ENCODE measurements at regions not wholly inside any gene's neighbourhood (a gene's known extent, or its start where the extent isn't known, plus 50 kb on each side); places are given as distances from the start of the nearest gene placed in this dataset.
"Not testable (repeated sequence)": the region's sequence is repeated elsewhere in the genome, so short reads cannot be mapped to it uniquely, and the experiment has no call there.

- H3K4me3 Mint-ChIP-seq: no peak overlapping the region
- no peak for ATAC-seq
- no peaks in the 10 kb centered on the region for H3K36me3 Mint-ChIP-seq (ENCODE audit: low read depth)
- DNase-seq: no peak
- H3K27ac Mint-ChIP-seq: no peak overlapping the region
- H3K9me3 Mint-ChIP-seq (ENCODE audit: insufficient read depth): no peaks in the 10 kb centered on the region
- ChIA-PET CTCF (no interaction called here), POLR2A (no interaction called here)
- no peaks in the 10 kb centered on the region for H3K4me1 Mint-ChIP-seq (ENCODE audit: low read depth)
- no peaks in the 10 kb centered on the region for H3K27me3 Mint-ChIP-seq (ENCODE audit: low read depth)
Measured at GRCh38 chr4:30537456-30537855, 182.7 kb upstream of the PCDH7 start.

GRCh38 chr4:30538794-30539193 is 181.4 kb upstream of the PCDH7 start:
- H3K4me1 Mint-ChIP-seq (ENCODE audit: low read depth): no peaks in the 10 kb centered on the region
- no peak for DNase-seq
- ATAC-seq: no peak
- H3K4me3 Mint-ChIP-seq: no peak overlapping the region
- no peaks in the 10 kb centered on the region for H3K9me3 Mint-ChIP-seq (ENCODE audit: insufficient read depth)
- H3K36me3 Mint-ChIP-seq (ENCODE audit: low read depth): no peaks in the 10 kb centered on the region
- no peaks in the 10 kb centered on the region for H3K27me3 Mint-ChIP-seq (ENCODE audit: low read depth)
- ChIA-PET CTCF (no interaction called here), POLR2A (no interaction called here)
- no peak overlapping the region for H3K27ac Mint-ChIP-seq

- Mint-ChIP-seq H3K27me3 (ENCODE audit: low read depth) (no peaks in the 10 kb centered on the region), H3K4me1 (ENCODE audit: low read depth) (no peaks in the 10 kb centered on the region), H3K36me3 (ENCODE audit: low read depth) (no peaks in the 10 kb centered on the region), H3K27ac (no peak overlapping the region), H3K9me3 (ENCODE audit: insufficient read depth) (no peaks in the 10 kb centered on the region), H3K4me3 (no peak overlapping the region)
- CTCF ChIA-PET: no interaction called here
- POLR2A ChIA-PET: no interaction called here
- no peak for DNase-seq
- no peak for ATAC-seq
Measured at GRCh38 chr4:30543057-30543456, 177.1 kb upstream of the PCDH7 start.

GRCh38 chr4:30553151-30553550 is 167.0 kb upstream of the PCDH7 start:
- no peak for ATAC-seq
- ChIA-PET CTCF (no interaction called here), POLR2A (interaction anchor here (0.6 kb wide), 1 partner anchor 353 kb away, joined by 3 read pairs; no protein-coding TSS in a partner anchor)
- no peaks in the 10 kb centered on the region for H3K9me3 Mint-ChIP-seq (ENCODE audit: insufficient read depth)
- no peak overlapping the region for H3K27ac Mint-ChIP-seq
- no peak overlapping the region for H3K4me3 Mint-ChIP-seq
- no peaks in the 10 kb centered on the region for H3K4me1 Mint-ChIP-seq (ENCODE audit: low read depth)
- no peaks in the 10 kb centered on the region for H3K27me3 Mint-ChIP-seq (ENCODE audit: low read depth)
- no peak for DNase-seq
- H3K36me3 Mint-ChIP-seq (ENCODE audit: low read depth): no peaks in the 10 kb centered on the region

- ChIA-PET POLR2A (interaction anchor here (0.6 kb wide), 1 partner anchor 352 kb away, joined by 3 read pairs; no protein-coding TSS in a partner anchor), CTCF (no interaction called here)
- H3K4me1 Mint-ChIP-seq (ENCODE audit: low read depth): no peaks in the 10 kb centered on the region
- H3K4me3 Mint-ChIP-seq: no peak overlapping the region
- no peaks in the 10 kb centered on the region for H3K36me3 Mint-ChIP-seq (ENCODE audit: low read depth)
- H3K27me3 Mint-ChIP-seq (ENCODE audit: low read depth): no peaks in the 10 kb centered on the region
- DNase-seq (no peak), ATAC-seq (no peak)
- H3K27ac Mint-ChIP-seq: no peak overlapping the region
- H3K9me3 Mint-ChIP-seq (ENCODE audit: insufficient read depth): no peaks in the 10 kb centered on the region
Measured at GRCh38 chr4:30553706-30554105, 166.5 kb upstream of the PCDH7 start.

- Mint-ChIP-seq H3K27me3 (ENCODE audit: low read depth) (no peaks in the 10 kb centered on the region), H3K9me3 (ENCODE audit: insufficient read depth) (peaks cover 4% of the 10 kb centered on the region), H3K4me1 (ENCODE audit: low read depth) (no peaks in the 10 kb centered on the region), H3K4me3 (no peak overlapping the region), H3K36me3 (ENCODE audit: low read depth) (no peaks in the 10 kb centered on the region), H3K27ac (no peak overlapping the region)
- ATAC-seq (no peak), DNase-seq (no peak)
- ChIA-PET CTCF (no interaction called here), POLR2A (no interaction called here)
Measured at GRCh38 chr4:30555775-30556174, 164.4 kb upstream of the PCDH7 start.

GRCh38 chr4:30559481-30559880 is 160.7 kb upstream of the PCDH7 start:
- Mint-ChIP-seq H3K36me3 (ENCODE audit: low read depth) (no peaks in the 10 kb centered on the region), H3K27ac (no peak overlapping the region), H3K9me3 (ENCODE audit: insufficient read depth) (peaks cover 4% of the 10 kb centered on the region), H3K4me1 (ENCODE audit: low read depth) (no peaks in the 10 kb centered on the region), H3K27me3 (ENCODE audit: low read depth) (no peaks in the 10 kb centered on the region), H3K4me3 (no peak overlapping the region)
- ChIA-PET POLR2A (no interaction called here), CTCF (no interaction called here)
- no peak for DNase-seq
- ATAC-seq: no peak

GRCh38 chr4:30586850-30587249 is 133.3 kb upstream of the PCDH7 start:
- Mint-ChIP-seq H3K27ac (no peak overlapping the region), H3K9me3 (ENCODE audit: insufficient read depth) (peaks cover 6% of the 10 kb centered on the region), H3K36me3 (ENCODE audit: low read depth) (no peaks in the 10 kb centered on the region), H3K4me3 (no peak overlapping the region), H3K27me3 (ENCODE audit: low read depth) (no peaks in the 10 kb centered on the region), H3K4me1 (ENCODE audit: low read depth) (no peaks in the 10 kb centered on the region)
- no peak for ATAC-seq
- ChIA-PET CTCF (no interaction called here), POLR2A (no interaction called here)
- no peak for DNase-seq

GRCh38 chr4:30589669-30590068 is 130.5 kb upstream of the PCDH7 start:
- H3K9me3 Mint-ChIP-seq (ENCODE audit: insufficient read depth); DNase-seq; H3K27me3 Mint-ChIP-seq (ENCODE audit: low read depth); POLR2A ChIA-PET; H3K36me3 Mint-ChIP-seq (ENCODE audit: low read depth); H3K4me3 Mint-ChIP-seq; ATAC-seq; H3K4me1 Mint-ChIP-seq (ENCODE audit: low read depth); CTCF ChIA-PET; H3K27ac Mint-ChIP-seq: not testable (repeated sequence)

GRCh38 chr4:30600246-30601017 is 119.7 kb upstream of the PCDH7 start:
- H3K36me3 Mint-ChIP-seq (ENCODE audit: low read depth): no peaks in the 10 kb centered on the region
- H3K27me3 Mint-ChIP-seq (ENCODE audit: low read depth): no peaks in the 10 kb centered on the region
- H3K9me3 Mint-ChIP-seq (ENCODE audit: insufficient read depth): peaks cover 10% of the 10 kb centered on the region
- no peak for DNase-seq
- H3K4me3 Mint-ChIP-seq: no peak overlapping the region
- no peak overlapping the region for H3K27ac Mint-ChIP-seq
- ChIA-PET CTCF (no interaction called here), POLR2A (no interaction called here)
- ATAC-seq: no peak
- no peaks in the 10 kb centered on the region for H3K4me1 Mint-ChIP-seq (ENCODE audit: low read depth)

- POLR2A ChIA-PET: no interaction called here
- Mint-ChIP-seq H3K9me3 (ENCODE audit: insufficient read depth) (peaks cover 10% of the 10 kb centered on the region), H3K27me3 (ENCODE audit: low read depth) (no peaks in the 10 kb centered on the region), H3K36me3 (ENCODE audit: low read depth) (no peaks in the 10 kb centered on the region), H3K4me3 (no peak overlapping the region), H3K27ac (no peak overlapping the region), H3K4me1 (ENCODE audit: low read depth) (no peaks in the 10 kb centered on the region)
- no peak for ATAC-seq
- CTCF ChIA-PET: no interaction called here
- DNase-seq: no peak
Measured at GRCh38 chr4:30601070-30601865, 118.9 kb upstream of the PCDH7 start.

- Mint-ChIP-seq H3K9me3 (ENCODE audit: insufficient read depth) (peaks cover 13% of the 10 kb centered on the region), H3K27ac (no peak overlapping the region), H3K4me1 (ENCODE audit: low read depth) (no peaks in the 10 kb centered on the region), H3K4me3 (no peak overlapping the region), H3K36me3 (ENCODE audit: low read depth) (no peaks in the 10 kb centered on the region), H3K27me3 (ENCODE audit: low read depth) (no peaks in the 10 kb centered on the region)
- POLR2A ChIA-PET: no interaction called here
- CTCF ChIA-PET: no interaction called here
- no peak for ATAC-seq
- DNase-seq: no peak
Measured at GRCh38 chr4:30605616-30606190, 114.5 kb upstream of the PCDH7 start.
